HEK293 (cell line): ENCODE measurements at regions not wholly inside any gene's neighbourhood (a gene's known extent, or its start where the extent isn't known, plus 50 kb on each side); places are given as distances from the start of the nearest gene placed in this dataset.

Experiments
- CTCF ChIA-PET: fragments of 350-600 bp; formaldehyde crosslinking; extraction: SDS; loops from one replicate; lab custom pipeline; 2021; ENCODE audit warnings: antibody characterized with exemption; lab: Yijun Ruan, JAX
- POLR2A ChIA-PET: fragments of 300-600 bp; formaldehyde crosslinking; extraction: SDS; loops from one replicate; lab custom pipeline; 2020; ENCODE audit warnings: antibody characterized with exemption, inconsistent platforms; lab: Yijun Ruan, JAX
- H3K27ac ChIP-seq: fragments of 200-500 bp; sonication (Bioruptor generic); 2 replicates; pipeline ENCODE4 v1.5.1; 2014; ENCODE audit warnings: low read depth, low read length, control low read depth, inconsistent platforms; ENCODE audit errors: extremely low read depth
- H3K36me3 ChIP-seq, 2 experiments: fragments of 200-500 bp in 1 of 2; sonication (Bioruptor generic) in 1 of 2; 1 replicate in 1 of 2; 2 replicates in 1 of 2; pipeline ENCODE4 v1.5.1; 2014 to 2017; ENCODE audit warnings: inconsistent platforms in 2 of 2, low read length in 2 of 2; ENCODE audit not compliant: control insufficient read depth in 2 of 2, insufficient read depth in 1 of 2
- H3K4me1 ChIP-seq: fragments of 200-500 bp; sonication (Bioruptor generic); 2 replicates; pipeline ENCODE4 v1.5.1; 2014; ENCODE audit warnings: mild to moderate bottlenecking, low read length, inconsistent platforms; ENCODE audit not compliant: control insufficient read depth, insufficient read depth
- H3K4me3 ChIP-seq: 2 replicates; pipeline ENCODE4 v1.5.1; 2011; ENCODE audit warnings: low read depth, mild to moderate bottlenecking, control low read depth, low read length, moderate library complexity
- H3K9me3 ChIP-seq: fragments of 200-500 bp; sonication (Bioruptor generic); 2 replicates; pipeline ENCODE4 v1.5.1; 2014; ENCODE audit warnings: low read depth, low read length, inconsistent platforms; ENCODE audit not compliant: control insufficient read depth, insufficient read depth
- INSM2 ChIP-seq: fragments of 450-650 bp; formaldehyde crosslinking; IDR thresholded peaks from 2 replicates; pipeline ENCODE4 v1.5.1; 2016; ENCODE audit warnings: missing biosample characterization, missing genetic modification characterization
- OVOL3 ChIP-seq: fragments of 450-650 bp; formaldehyde crosslinking; IDR thresholded peaks from 2 replicates; pipeline ENCODE4 v1.5.1; 2016; ENCODE audit warnings: missing biosample characterization, missing genetic modification characterization
- PRDM1 ChIP-seq: fragments of 450-650 bp; formaldehyde crosslinking; IDR thresholded peaks from 2 replicates; pipeline ENCODE4; 2016; ENCODE audit warnings: missing biosample characterization, missing genetic modification characterization
- SCRT1 ChIP-seq: fragments of 450-650 bp; formaldehyde crosslinking; IDR thresholded peaks from 2 replicates; pipeline ENCODE4 v1.5.1; 2016; ENCODE audit warnings: missing biosample characterization, missing genetic modification characterization, borderline replicate concordance
- WT1 ChIP-seq: fragments of 450-650 bp; formaldehyde crosslinking; IDR thresholded peaks from 2 replicates; pipeline ENCODE4 v1.5.1; 2016; ENCODE audit warnings: missing biosample characterization, missing genetic modification characterization
- YY2 ChIP-seq: fragments of 450-650 bp; formaldehyde crosslinking; IDR thresholded peaks from 2 replicates; pipeline ENCODE4 v1.5.1; 2016; ENCODE audit warnings: missing biosample characterization, missing genetic modification characterization
- ZFP41 ChIP-seq: fragments of 450-650 bp; formaldehyde crosslinking; IDR thresholded peaks from 2 replicates; pipeline ENCODE4 v1.5.1; 2016; ENCODE audit warnings: missing biosample characterization, missing genetic modification characterization, borderline replicate concordance
- ZNF10 ChIP-seq: fragments of 450-650 bp; formaldehyde crosslinking; IDR thresholded peaks from 2 replicates; pipeline ENCODE4 v1.5.1; 2017; ENCODE audit warnings: missing biosample characterization, missing genetic modification characterization
- ZNF138 ChIP-seq: fragments of 450-650 bp; formaldehyde crosslinking; IDR thresholded peaks from 2 replicates; pipeline ENCODE4 v1.5.1; 2016; ENCODE audit warnings: missing biosample characterization, missing genetic modification characterization, borderline replicate concordance
- ZNF146 ChIP-seq: fragments of 450-650 bp; formaldehyde crosslinking; IDR thresholded peaks from 2 replicates; pipeline ENCODE4 v1.5.1; 2016; ENCODE audit warnings: missing biosample characterization, missing genetic modification characterization
- ZNF148 ChIP-seq: fragments of 450-650 bp; formaldehyde crosslinking; IDR thresholded peaks from 2 replicates; pipeline ENCODE4 v1.5.0; 2017; ENCODE audit warnings: missing biosample characterization, missing genetic modification characterization, borderline replicate concordance
- ZNF239 ChIP-seq: fragments of 450-650 bp; formaldehyde crosslinking; IDR thresholded peaks from 2 replicates; pipeline ENCODE4 v1.5.1; 2016; ENCODE audit warnings: missing biosample characterization, missing genetic modification characterization
- ZNF274 ChIP-seq, 2 experiments: fragments of 200-500 bp in 1 of 2; fragments of 450-650 bp in 1 of 2; sonication (Bioruptor generic) in 1 of 2; formaldehyde crosslinking in 1 of 2; IDR thresholded peaks; 2 replicates each; pipeline versions ENCODE4 v1.5.1 to v1.6.1; 2014 to 2016; ENCODE audit warnings: borderline replicate concordance in 1 of 2, inconsistent platforms in 1 of 2, low read length in 1 of 2, missing biosample characterization in 1 of 2, missing genetic modification characterization in 1 of 2
- ZNF302 ChIP-seq: fragments of 450-650 bp; formaldehyde crosslinking; IDR thresholded peaks from 2 replicates; pipeline ENCODE4 v1.5.1; 2016; ENCODE audit warnings: missing biosample characterization, missing genetic modification characterization, low read depth
- ZNF416 ChIP-seq: fragments of 450-650 bp; formaldehyde crosslinking; IDR thresholded peaks from 2 replicates; pipeline ENCODE4 v1.5.1; 2016; ENCODE audit warnings: missing biosample characterization, missing genetic modification characterization
- ZNF433 ChIP-seq: fragments of 450-650 bp; formaldehyde crosslinking; IDR thresholded peaks from 2 replicates; pipeline ENCODE4 v1.5.1; 2016; ENCODE audit warnings: missing biosample characterization, missing genetic modification characterization, low read depth
- ZNF48 ChIP-seq: fragments of 450-650 bp; formaldehyde crosslinking; IDR thresholded peaks from 2 replicates; pipeline ENCODE4 v1.5.1; 2016; ENCODE audit warnings: missing biosample characterization, missing genetic modification characterization
- ZNF510 ChIP-seq: fragments of 450-650 bp; formaldehyde crosslinking; IDR thresholded peaks from 2 replicates; pipeline ENCODE4 v1.5.1; 2018; ENCODE audit warnings: mild to moderate bottlenecking, missing genetic modification characterization, missing biosample characterization; ENCODE audit not compliant: insufficient replicate concordance
- ZNF548 ChIP-seq: fragments of 450-650 bp; formaldehyde crosslinking; IDR thresholded peaks from 2 replicates; pipeline ENCODE4 v1.5.1; 2016; ENCODE audit warnings: missing biosample characterization, missing genetic modification characterization
- ZNF555 ChIP-seq: fragments of 450-650 bp; formaldehyde crosslinking; conservative IDR thresholded peaks from 2 replicates; pipeline ENCODE4 v1.5.1; 2017; ENCODE audit warnings: missing biosample characterization, mild to moderate bottlenecking, missing genetic modification characterization, inconsistent platforms
- ZNF571 ChIP-seq: fragments of 450-650 bp; formaldehyde crosslinking; IDR thresholded peaks from 2 replicates; pipeline ENCODE4 v1.5.0; 2017; ENCODE audit warnings: missing biosample characterization, missing genetic modification characterization
- ZNF610 ChIP-seq: fragments of 450-650 bp; formaldehyde crosslinking; IDR thresholded peaks from 2 replicates; pipeline ENCODE4 v1.5.1; 2016; ENCODE audit warnings: missing biosample characterization, missing genetic modification characterization, borderline replicate concordance
- ZNF621 ChIP-seq: fragments of 450-650 bp; formaldehyde crosslinking; IDR thresholded peaks from 2 replicates; pipeline ENCODE4 v1.5.1; 2017; ENCODE audit warnings: missing biosample characterization, missing genetic modification characterization
- ZNF76 ChIP-seq: fragments of 450-650 bp; formaldehyde crosslinking; IDR thresholded peaks from 2 replicates; pipeline ENCODE4; 2016; ENCODE audit warnings: low read depth, missing biosample characterization, missing genetic modification characterization, borderline replicate concordance
- ZNF843 ChIP-seq: fragments of 450-650 bp; formaldehyde crosslinking; IDR thresholded peaks from 2 replicates; pipeline ENCODE4 v1.5.1; 2016; ENCODE audit warnings: missing biosample characterization, missing genetic modification characterization
- ZXDB ChIP-seq: fragments of 450-650 bp; formaldehyde crosslinking; IDR thresholded peaks from 2 replicates; pipeline ENCODE4 v1.5.1; 2016; ENCODE audit warnings: missing biosample characterization, missing genetic modification characterization
- TF ChIP-seq, protein P1 (sequence below): fragments of 450-650 bp; formaldehyde crosslinking; IDR thresholded peaks from 2 replicates; pipeline ENCODE4 v1.5.1; 2017; ENCODE audit warnings: missing biosample characterization, missing genetic modification characterization
- TF ChIP-seq, protein P2 (sequence below): fragments of 450-650 bp; formaldehyde crosslinking; IDR thresholded peaks from 2 replicates; pipeline ENCODE4 v1.5.1; 2016; ENCODE audit warnings: missing biosample characterization, missing genetic modification characterization

DNA sequence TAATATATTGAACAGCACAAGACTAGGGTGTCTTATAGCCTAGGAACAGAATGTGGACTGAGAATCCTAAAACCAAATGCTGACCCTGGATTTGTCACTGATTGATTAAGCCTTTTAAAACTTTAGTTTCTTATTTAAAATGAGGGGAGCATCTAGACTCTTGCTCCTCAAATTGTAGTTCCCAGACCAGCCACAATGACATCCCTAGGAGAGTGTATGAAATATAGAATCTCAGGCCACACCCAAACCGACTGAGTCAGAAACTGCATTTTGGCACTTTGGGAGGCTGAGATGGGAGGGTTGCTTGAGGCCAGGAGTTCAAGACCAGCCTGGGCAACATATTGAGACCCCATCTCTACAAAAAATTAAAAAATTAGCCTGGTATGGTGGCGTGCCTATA lies 287.8 kb upstream of the UMPS start:
- CTCF ChIA-PET, result interaction anchor here (1.4 to 2.0 kb wide), 2 partner anchors 13 to 40 kb away, joined by 3 to 5 read pairs; no protein-coding TSS in a partner anchor

DNA sequence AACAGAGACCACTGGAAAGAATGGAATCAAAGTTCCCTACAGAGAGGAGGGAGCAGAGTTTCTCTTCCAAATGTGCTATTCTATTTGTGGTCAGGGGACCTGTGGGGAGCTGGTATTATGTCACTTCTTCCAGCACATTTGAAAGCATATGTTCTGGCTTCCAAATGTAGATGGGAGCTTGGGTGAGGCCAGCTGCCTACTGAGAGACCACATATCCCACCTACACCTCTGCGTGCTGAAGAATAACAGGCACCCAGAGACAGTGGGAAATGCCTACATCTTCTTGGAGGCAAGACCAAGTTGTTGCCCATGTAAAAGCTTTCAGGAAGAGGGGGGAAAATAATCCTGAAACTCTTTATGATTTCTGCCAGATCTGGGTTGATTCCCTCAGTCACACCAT lies 286.8 kb upstream of the UMPS start:
- TF ChIP-seq WT1 (tag by site-specific recombination), result no peak
- TF ChIP-seq ZNF843, result no peak
- no peak for TF ChIP-seq ZNF416 (tag by site-specific recombination)
- no peak for TF ChIP-seq ZNF146 (tag by site-specific recombination)
- TF ChIP-seq ZNF433 (tag by site-specific recombination), result no peak
- TF ChIP-seq YY2 (tag by site-specific recombination), result no peak
- no peak for TF ChIP-seq ZXDB (tag by site-specific recombination)
- no peak for TF ChIP-seq OVOL3 (tag by site-specific recombination)
- no peak for TF ChIP-seq ZNF148 (tag by site-specific recombination)
- no peak for TF ChIP-seq ZNF510
- TF ChIP-seq, protein P1, sequence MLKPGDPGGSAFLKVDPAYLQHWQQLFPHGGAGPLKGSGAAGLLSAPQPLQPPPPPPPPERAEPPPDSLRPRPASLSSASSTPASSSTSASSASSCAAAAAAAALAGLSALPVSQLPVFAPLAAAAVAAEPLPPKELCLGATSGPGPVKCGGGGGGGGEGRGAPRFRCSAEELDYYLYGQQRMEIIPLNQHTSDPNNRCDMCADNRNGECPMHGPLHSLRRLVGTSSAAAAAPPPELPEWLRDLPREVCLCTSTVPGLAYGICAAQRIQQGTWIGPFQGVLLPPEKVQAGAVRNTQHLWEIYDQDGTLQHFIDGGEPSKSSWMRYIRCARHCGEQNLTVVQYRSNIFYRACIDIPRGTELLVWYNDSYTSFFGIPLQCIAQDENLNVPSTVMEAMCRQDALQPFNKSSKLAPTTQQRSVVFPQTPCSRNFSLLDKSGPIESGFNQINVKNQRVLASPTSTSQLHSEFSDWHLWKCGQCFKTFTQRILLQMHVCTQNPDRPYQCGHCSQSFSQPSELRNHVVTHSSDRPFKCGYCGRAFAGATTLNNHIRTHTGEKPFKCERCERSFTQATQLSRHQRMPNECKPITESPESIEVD (tag by site-specific recombination), result no peak
- no peak for TF ChIP-seq ZNF138 (tag by site-specific recombination)
- TF ChIP-seq, protein P2, sequence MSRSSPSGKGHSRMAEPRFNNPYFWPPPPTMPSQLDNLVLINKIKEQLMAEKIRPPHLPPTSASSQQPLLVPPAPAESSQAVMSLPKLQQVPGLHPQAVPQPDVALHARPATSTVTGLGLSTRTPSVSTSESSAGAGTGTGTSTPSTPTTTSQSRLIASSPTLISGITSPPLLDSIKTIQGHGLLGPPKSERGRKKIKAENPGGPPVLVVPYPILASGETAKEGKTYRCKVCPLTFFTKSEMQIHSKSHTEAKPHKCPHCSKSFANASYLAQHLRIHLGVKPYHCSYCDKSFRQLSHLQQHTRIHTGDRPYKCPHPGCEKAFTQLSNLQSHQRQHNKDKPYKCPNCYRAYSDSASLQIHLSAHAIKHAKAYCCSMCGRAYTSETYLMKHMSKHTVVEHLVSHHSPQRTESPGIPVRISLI (tag by site-specific recombination), result no peak
- no peak for TF ChIP-seq ZNF48 (tag by site-specific recombination)
- TF ChIP-seq ZNF621 (tag by site-specific recombination), result no peak
- no peaks in the 10 kb centered on the region for H3K36me3 ChIP-seq
- no peaks in the 10 kb centered on the region for H3K9me3 ChIP-seq
- H3K27ac ChIP-seq, result no peak overlapping the region
- no peaks in the 10 kb centered on the region for H3K4me1 ChIP-seq
- CTCF ChIA-PET, result interaction anchor here (0.8 to 0.9 kb wide), 2 partner anchors 8 to 25 kb away, joined by 3 to 4 read pairs; no protein-coding TSS in a partner anchor
- no peak overlapping the region for H3K4me3 ChIP-seq
- POLR2A ChIA-PET, result no interaction called here

More for the DNA sequence above, 287.8 kb upstream of the UMPS start:
- Histone ChIP-seq H3K9me3 (no peaks in the 10 kb centered on the region), H3K4me1 (no peaks in the 10 kb centered on the region), H3K27ac (no peak overlapping the region), H3K4me3 (no peak overlapping the region), H3K36me3 (no peaks in the 10 kb centered on the region)
- TF ChIP-seq ZNF548 (tag by site-specific recombination) (no peak), ZNF239 (tag by site-specific recombination) (no peak), ZNF610 (no peak), OVOL3 (tag by site-specific recombination) (no peak), ZNF302 (no peak), ZNF274 (IDR thresholded peaks at IDR 0.05; ENCODE audit: low read length) (no peak), ZNF274 (tag by site-specific recombination; IDR thresholded peaks at IDR 0.05; ENCODE audit: borderline replicate concordance) (no peak), ZNF146 (tag by site-specific recombination) (no peak), ZNF10 (tag by site-specific recombination) (no peak), ZNF76 (no peak), INSM2 (tag by site-specific recombination) (no peak), ZNF571 (tag by site-specific recombination) (no peak), PRDM1 (tag by site-specific recombination) (no peak), ZNF555 (tag by site-specific recombination) (no peak), ZFP41 (tag by site-specific recombination) (no peak), SCRT1 (tag by site-specific recombination) (no peak)
- POLR2A ChIA-PET, result no interaction called here
